ENCODE measurements at regions not wholly inside any gene's neighbourhood (a gene's known extent, or its start where the extent isn't known, plus 50 kb on each side); places are given as distances from the start of the nearest gene placed in this dataset.

DNA sequence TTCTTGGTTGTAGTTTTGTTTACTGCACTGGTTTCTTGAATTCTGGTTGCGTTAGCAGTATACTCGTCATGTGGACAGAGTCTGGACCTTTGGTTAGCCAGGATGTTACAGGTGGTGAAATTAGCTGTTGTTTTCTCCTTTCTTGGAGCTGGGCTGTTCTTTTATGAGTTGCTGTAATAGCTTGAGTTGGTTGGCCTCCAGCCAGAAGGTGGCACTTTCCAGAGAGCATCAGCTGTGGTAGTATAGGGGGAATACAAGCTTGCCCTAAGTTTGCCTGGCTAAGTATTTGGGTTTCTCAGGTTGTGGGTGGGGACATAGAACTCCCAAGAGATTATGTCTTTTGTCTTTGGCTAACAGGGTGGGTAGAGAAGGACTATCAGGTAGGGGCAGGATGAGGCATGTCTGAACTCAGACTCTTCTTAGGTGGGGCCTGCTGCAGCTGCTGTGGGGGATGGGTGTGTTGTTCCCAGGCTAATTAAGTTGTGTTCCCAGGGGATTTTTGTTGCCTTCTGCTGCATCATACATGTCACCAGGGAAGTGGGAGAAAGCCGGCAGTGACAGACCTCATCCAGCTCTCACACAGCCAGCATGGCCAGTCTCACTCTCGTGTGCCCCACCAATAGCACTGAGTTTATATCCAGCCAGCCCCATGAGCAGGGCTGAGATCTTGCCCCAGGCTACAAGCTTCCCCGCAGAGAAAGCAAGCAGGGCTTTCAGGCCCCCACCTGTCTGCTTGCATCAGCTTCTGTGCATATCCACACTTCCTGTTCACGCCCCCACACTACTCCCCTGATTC is 246.7 kb upstream of the TPK1 start:
- FAIRE-seq, result no peak

DNA sequence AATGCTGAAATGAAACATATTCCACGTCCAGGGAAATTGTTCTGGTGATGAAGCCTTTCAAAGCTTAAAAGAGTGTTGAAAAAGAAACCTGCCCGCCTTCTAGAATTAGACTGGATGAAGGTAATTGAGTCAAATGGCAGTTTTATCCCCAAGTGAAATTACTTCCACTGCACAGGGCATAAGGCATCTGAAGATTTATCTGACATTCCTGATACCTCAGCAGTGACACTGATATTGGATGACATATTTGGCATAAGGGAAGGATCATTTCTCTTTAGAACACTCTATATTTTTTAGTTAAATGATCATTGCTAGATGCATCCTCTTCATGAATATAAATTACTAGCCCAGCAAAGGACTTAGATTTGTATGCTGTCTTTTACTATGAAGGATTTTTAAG is 229.6 kb upstream of the TPK1 start:
- FAIRE-seq, result no peak

DNA sequence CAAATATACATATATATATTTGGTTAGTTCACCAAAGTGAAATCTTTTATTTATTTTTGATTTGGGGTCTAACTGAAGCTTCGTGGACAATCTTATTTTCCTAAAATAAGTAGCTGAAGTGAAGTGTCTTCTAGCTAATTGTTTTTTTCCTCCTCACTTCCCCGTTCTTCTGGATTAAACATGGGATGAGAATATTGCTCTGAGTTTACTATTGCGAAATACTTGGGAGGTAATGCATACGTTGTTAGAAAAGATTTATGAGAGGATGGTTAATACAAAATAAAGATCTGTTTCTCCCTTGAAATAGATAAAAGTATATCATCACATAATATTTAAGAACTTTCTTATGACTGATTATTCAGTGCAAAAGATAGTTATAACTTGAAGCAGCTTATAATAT is 228.3 kb upstream of the TPK1 start:
- FAIRE-seq, result no peak

DNA sequence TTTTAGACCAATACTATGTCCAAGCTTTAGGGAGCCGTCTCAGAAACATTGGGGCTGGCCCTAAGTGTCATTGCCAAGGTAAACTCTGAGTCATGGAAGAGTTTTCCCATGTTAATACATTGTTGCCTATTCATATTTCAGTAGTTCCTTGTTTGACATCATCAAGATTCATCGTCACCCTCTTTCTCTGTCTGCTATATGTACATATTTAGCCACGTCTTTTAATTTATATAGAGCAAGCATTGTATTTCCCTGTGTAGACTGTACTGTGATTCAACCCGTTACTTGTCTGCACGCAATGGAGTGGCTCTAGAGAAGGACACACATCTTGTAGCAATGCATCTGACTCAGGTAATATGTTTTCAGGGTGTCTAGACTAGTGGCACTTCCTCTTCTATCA is 217.9 kb upstream of the TPK1 start:
- FAIRE-seq, result no peak

DNA sequence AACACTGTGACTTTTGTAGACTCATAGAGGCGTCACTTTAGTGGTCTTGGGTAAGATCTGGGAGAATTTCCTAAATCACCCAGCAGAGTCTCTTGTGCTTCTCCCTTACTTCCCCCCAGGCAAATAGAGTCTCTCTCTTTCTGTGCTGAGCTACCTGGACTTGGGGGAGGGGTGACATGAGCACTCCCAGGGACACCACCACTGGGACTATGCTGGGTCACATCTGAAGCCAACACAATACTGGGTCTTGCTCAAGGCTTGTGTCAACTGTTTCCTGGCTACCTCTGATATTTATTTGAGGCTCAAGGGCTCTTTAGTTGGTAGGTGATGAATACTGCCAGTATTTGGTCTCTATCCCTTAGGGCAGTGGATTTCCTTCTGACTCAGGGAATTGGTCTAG is 214.6 kb upstream of the TPK1 start:
- no peak for FAIRE-seq

DNA sequence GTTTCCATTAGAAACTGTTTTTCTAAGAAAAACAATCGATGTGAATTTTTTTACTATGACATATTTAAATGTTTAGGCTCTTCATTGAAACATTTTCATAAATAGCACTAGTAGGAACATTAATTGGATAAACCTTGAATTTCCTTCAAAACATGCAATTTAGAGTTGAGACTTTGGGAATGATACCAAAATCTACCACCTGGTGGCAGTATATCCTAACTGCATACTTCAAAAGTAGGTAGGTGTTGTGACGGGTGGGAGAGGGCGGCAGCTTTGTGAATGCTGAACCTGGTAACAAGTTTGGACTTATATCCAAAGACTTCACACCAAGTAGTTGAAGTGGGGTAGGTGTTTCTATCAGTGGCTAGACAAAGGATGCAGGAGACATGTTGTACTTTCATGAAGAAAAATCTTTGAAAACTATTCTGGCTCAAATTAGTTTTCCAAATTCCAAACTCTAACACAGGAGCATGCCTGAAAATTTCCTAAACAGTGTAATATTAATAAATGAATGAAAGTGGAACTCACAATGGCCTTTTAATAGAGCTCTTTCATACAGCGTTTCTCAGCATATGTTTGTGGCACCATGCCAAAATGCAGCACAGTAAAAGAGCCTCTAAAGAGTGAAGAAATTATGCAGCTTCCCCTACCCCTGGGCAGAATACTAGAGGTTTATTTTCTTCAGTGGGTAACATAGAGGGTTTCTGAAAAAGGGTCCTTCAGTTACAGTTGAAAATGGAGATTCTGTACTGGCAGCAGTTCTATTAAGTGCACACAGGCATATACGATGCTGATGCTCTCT is 201.0 kb upstream of the TPK1 start:
- FAIRE-seq, result no peak

DNA sequence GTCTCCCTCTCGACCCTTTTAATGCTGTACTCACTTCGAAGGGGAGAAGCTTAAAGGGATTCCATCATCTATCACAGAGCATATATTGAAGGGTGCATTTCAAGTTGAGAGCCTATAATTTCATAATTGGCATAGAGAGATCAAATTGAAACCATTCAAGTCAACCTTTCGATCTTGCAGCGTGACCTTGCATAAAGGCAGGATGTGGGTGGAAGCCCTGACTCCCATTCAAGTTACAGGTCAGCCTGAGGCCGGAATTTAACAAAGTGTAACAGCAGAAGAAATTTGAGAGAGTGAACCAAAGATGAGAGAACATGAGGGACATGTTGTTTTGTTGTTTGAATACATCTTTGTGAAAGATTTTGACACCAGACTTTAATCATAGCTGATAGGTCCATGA is 195.3 kb upstream of the TPK1 start:
- no peak for FAIRE-seq

DNA sequence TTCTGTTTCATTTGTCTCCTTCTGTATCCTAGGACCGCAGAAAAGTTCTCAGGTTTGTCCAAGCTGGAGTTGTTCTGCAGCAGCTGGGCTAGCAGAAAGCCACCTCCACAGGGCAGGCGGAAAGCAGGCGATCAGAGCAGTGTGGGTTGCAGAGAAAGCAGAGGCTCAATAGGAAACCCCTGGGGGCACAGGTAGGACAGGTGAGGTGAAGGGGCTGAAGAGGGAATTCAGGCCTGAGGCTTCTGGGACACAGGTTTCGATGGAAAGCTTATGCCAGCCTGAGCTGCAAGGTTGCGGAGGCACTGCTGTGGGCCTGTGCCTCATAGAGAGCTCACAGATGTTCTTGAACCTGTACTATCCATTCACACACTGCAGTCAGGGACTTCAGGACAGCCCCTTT is 194.9 kb upstream of the TPK1 start:
- FAIRE-seq, result no peak

DNA sequence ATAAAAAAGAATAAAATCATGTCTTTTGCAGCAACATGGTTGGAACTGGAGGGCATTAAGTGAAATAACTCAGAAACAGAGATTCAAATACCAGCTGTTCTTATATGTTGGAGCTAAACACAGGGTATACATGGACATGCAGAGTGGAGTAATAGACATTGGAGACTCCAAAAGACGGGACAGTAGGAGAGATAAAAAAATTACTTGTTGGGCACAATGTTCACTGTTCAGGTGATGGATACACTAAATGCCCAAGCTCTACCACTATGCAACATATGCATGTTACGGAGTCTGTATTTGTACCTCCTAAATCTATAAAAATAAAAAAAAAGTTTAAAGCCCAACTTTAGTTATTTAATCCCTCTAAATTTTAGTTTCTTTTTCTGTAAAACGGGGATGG is 184.6 kb upstream of the TPK1 start:
- no peak for FAIRE-seq

DNA sequence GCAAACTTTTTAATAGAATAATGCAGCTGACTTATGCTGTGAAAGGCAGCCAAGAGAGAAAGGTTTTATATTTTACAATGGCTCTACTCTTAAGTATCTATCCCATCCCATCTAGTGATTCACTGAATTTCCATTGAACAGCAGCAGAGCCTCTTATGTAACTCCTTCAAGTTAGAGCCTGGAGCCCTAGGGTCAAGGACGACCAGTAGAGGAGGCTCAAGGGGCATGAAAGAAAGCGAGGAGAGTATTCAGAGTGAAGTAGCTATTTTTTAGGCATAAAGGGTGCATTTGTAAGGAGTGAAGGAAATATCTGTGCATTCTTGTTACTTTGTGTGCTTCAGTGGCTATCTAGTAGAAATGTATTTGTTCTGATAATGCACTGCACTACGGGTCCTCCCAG is 180.2 kb upstream of the TPK1 start:
- FAIRE-seq, result no peak

DNA sequence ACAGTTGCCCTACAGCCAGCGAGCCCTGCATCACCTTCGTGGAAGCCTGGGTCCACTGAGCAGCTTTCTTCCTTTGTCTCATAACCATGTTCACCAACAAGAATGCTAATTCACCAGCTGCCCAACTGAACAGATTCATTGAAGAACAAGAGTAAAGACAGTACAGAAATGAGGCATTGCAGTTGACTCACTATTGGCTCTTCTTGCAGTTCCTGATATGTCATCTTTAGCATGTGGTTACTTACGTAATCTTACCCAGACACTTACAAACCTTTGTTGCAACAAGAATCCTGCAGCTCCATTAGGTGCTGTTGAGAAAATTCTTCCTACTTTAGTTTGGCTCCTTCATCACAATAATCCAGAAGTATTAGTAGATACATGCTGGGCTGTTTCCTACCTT is 174.0 kb upstream of the TPK1 start:
- FAIRE-seq, result no peak

DNA sequence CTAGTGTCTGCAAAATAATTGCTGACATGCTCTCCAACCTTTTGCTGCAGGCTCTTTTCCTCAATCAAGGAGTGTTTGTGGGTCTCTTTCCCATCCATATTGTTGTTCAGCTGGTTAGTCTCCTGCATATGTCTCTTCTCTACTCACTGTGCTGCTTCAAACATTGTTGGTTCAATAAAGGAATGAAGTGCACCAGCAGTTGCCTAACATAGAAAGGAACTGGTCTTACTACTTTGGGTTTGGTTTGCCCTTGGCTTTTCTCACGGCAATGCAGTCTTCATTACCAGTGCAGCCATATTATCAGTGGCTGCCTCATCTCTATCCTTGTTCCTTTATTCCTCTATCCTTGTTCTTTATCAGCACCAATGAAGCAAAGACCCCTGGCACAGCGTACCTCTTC is 169.7 kb upstream of the TPK1 start:
- no peak for FAIRE-seq

DNA sequence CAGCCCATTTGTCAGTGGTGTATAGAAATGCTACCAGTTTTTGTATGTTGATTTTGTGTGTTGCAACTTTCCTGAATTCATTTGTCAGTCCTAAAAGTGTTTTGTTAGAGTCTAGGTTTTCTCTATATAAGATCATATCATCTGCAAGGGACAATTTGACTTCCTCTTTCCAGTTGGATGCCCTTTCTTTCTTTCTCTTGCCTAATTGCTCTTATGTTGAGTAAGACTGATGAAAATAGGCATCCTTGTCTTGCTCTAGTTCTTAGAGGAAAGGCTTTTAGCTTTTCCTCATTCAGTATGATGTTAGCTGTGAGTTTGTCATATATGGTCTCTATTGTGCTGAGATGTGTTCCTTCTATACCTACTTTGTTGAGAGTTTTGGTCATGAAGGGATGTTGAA is 161.7 kb upstream of the TPK1 start:
- no peak for FAIRE-seq

DNA sequence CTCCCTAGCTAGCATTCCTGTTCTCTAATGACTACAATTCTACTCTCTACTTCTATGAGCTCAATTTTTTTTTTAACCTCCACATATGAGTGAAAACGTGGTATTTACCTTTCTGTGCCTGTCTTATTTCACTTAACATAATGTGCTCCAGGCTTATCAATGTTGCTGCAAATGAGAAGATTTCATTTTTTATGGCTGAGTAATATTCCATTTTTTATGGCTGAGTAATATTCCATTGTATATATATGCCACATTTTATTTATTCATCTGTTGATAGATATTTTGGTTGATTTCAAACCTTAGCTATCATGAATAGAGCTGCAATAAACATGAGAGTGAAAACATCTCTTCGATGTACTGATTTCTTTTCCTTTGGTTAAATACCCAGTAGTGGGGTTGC is 159.6 kb upstream of the TPK1 start:
- no peak for FAIRE-seq

DNA sequence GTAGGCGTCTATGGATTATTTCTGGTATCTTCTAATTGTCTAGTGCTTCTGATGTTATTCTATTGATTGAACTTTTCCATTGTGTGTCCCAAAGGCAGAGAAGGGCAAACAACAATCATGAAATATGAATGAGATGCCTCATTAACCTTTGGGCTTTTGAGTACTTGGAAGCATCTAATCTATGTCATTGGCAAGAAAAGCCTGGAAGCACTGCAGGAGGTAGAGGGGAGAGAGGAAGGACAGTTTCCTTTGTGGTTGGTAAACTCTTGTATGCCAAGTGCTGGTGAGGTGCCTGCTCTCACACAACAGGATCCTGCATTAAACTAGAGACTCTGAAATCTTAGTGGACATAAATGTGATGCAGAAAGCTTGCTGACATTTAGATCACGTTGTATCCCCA is 155.2 kb upstream of the TPK1 start:
- no peak for FAIRE-seq

DNA sequence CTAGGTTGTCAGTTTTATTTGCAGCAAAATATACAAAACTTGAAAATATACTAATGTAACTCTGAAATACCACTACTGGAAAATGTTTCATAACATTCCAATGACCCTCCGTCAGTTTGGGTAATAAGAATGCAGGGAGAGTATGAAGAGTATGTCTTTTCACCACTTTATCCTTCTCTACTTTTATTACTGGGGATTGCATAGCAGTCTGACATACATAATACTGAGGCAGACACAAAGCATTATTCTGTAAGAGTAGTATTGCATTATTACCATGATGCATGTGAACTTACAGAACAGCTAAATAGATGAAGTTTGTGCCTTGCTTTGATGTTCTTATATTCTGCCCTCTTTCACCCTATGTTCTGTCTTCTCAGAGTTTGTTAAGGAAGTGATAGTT is 151.8 kb upstream of the TPK1 start:
- no peak for FAIRE-seq

DNA sequence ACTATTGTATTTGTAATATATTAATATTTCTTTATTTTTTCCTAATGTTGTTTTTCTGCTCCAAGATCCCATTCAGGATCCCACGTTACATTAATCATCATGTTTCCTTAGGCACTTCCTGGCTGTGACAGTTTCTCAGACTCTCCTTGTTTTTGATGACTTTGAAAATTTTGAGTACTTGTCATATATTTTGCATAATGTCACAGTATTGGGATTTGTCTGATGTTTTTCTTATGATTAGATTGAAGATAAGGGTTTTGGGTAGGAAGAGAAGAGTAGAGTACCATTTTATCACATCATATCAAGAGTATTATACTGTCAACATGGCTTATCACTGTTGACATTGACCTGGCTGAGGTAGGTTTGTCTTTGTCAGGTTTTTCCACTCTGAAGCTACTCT is 146.3 kb upstream of the TPK1 start:
- no peak for FAIRE-seq

DNA sequence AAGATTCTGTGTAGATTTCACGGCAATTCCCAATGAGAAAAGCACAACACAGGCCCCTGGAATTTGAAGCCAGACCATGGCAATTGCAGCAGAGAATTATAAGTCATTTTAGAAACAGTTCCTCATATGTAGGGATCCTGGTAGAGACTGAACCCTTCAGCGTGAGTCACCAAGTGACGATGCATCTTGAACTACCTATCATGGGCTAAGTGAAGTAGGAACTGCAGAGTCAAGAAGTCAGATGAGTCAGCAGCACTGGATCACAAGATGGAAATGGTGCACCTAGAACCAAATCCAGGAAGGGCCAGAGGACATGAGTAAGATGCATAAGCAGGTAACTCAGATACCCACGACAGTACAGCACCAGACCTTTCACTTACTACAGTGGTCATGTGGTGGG is 140.0 kb upstream of the TPK1 start:
- no peak for FAIRE-seq

DNA sequence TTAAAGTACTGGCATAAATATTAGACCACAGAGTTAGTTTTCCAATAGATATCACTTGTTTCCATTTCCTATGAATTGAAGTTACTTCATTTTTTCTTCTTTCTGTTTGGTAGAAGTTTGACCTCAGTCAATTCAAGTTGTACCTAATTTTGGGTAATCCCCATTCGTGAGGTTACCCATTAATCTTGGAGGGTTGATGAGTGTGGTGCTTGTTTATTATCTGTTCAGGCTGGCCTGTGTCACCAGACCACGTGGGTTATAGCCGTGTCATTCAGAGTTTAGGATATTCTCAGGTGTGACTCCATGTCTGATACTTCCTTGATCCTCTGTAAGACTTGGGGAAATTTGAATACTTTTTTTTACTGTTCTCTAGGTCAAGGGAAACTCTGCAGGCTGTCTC is 133.9 kb upstream of the TPK1 start:
- FAIRE-seq, result no peak

DNA sequence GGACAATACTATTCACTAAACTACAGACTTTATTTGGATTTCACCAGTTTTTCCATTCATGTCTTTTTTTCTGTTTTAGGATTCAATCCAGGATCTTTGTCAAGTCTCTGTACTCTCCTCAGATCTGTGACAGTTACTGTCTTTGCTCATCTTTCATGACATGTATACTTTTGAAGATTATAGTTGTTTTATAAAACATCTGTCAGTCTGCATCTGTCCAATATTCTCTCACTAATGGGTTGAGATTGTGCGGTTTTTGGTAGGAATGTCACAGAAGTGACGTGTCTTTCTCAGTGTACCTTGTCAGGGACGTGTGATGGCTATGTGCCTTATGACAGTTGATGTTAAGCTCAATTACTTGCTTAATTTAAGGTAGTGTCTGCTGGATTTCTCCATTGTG is 124.9 kb upstream of the TPK1 start:
- FAIRE-seq, result no peak

DNA sequence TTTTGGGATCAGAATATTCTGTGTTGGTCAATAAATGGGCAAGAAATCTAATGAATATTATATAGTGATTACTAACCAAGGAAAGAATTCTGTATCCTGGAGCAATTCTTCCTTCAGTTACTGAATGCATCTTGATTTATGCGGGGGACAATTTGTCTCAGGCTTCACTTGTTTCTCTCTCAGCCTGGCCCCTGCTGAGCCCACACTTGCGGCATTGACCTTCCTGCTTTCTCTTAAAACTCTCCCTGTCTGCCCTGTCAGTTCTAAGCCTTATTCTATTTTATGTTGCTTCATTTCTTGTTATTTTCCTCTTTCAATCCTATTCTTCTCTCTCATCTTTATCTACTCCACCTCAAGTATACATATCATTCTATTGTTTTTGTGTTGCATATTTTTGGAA is 122.1 kb upstream of the TPK1 start:
- FAIRE-seq, result no peak

DNA sequence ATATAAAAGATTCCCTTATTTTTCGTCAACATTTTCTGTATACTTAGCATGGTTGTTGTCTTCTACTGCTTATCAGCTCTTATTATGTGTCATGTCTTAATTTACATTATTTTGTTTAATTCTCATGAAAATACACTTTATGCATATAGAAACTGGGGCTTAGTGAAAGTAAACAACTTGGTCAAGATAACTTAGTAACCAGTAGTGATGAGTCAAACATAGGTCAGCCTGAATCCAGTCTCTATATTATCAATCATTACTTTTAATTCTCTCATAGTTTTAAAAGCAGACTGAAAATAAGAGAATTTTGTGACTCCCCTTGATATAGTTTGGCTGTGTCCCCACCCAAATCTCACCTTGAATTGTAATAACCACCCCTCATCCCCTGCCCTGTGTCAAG is 119.6 kb upstream of the TPK1 start:
- no peak for FAIRE-seq

DNA sequence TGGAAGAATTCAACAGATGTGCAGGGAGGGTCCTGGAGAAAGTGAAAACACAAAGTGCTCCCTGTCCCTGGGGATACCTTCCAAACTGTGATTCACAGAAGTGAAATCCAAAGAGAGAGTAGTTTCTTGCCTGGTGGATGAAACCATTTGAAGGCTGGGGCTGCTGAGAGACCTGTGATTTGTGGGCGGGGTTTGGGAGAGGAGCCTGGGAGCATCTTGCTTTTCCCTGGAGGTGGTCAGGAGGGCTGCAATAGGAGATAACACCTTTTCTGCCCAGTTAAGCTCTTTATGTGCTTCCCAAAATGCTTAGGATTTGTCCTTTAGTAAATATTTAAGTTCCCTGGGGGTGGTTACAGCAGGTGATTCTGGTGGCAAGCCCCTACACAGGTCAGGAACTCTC is 105.3 kb upstream of the TPK1 start:
- no peak for FAIRE-seq

DNA sequence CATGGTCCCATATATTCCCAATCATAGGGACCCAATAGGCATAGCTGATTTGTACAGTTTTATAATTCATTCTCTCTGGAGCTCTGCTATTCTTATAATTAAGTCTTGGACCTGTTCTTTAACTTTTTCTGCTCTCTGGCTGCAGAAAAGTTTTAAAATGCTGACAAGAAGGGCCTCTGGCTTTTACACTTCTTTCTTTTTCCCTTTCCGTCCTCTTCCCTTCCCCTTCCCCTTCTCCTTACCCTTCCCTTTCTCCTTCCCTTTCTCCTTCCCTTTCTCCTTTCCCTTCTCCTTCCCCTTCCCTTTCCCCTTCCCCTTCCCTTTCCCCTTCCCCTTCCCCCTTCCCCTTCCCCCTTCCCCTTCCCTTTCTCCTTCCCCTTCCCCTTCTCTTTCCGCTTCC is 101.3 kb upstream of the TPK1 start:
- FAIRE-seq, result no peak

DNA sequence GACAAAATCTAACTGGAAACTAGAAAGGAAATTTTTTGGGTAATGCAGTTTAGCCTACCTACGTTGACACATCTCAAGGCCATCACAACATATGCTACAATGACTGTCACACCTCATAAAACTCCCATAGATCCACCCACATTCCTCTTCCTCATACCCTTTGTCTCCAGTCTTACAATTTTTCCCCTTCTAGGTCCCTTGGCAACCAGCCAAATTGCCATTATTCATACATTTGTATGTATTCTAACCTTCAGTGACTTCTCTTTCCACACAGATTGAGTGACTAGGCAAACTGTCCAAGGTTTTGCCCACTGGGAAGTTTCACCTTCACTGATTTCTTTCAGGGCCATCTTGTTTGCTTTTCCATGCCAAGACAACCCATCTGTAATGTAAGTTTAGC is 100.5 kb upstream of the TPK1 start:
- no peak for FAIRE-seq

All from endometrium (tissue), 2 donors.